Epithelial cell of proximal tubule (primary cell): ENCODE measurements at regions not wholly inside any gene's neighbourhood (a gene's known extent, or its start where the extent isn't known, plus 50 kb on each side); places are given as distances from the start of the nearest gene placed in this dataset.

Source experiments
- DNase-seq: peaks from one replicate; pipeline ENCODE4 v3.0.0-alpha.2; 2011; ENCODE audit warnings: low read depth
- H3K4me3 ChIP-seq: 2 replicates; pipeline ENCODE4 v1.5.1; 2011; ENCODE audit warnings: low read depth, mild to moderate bottlenecking, low read length
- TF ChIP-seq, protein P1 (sequence below): conservative IDR thresholded peaks from 2 replicates; pipeline ENCODE4 v1.5.1; 2012; ENCODE audit warnings: low read depth, mild to moderate bottlenecking, low read length

DNA sequence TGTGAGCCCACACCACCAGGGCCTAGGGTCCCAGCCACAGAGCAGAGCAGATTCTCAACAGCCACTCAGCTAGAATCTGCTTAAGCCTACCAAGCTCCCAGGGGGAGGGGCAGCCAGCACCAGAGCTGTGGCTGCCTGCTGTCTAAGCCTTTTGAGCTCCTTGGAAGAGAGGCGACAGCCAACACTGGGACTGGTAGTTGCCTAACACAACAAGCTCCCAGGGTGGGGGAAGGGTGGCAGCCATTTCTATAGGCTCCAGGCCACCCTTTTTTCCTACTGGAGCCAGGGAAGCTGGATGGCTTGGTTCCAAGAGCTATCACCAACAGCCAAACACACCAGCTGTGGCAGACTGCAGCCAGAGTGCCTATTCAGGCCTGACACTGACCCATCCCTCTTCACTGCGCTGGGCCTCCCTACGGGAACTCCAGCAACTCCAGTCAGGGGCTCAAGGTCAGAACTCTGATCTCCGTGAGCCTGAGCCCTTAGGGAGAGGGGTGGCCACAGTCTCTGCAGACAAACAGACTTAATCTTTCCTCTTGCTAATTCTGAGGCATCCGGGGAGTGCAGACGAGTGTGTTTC, 1824.3 kb upstream of the CELF4 start:
- TF ChIP-seq, protein P1, sequence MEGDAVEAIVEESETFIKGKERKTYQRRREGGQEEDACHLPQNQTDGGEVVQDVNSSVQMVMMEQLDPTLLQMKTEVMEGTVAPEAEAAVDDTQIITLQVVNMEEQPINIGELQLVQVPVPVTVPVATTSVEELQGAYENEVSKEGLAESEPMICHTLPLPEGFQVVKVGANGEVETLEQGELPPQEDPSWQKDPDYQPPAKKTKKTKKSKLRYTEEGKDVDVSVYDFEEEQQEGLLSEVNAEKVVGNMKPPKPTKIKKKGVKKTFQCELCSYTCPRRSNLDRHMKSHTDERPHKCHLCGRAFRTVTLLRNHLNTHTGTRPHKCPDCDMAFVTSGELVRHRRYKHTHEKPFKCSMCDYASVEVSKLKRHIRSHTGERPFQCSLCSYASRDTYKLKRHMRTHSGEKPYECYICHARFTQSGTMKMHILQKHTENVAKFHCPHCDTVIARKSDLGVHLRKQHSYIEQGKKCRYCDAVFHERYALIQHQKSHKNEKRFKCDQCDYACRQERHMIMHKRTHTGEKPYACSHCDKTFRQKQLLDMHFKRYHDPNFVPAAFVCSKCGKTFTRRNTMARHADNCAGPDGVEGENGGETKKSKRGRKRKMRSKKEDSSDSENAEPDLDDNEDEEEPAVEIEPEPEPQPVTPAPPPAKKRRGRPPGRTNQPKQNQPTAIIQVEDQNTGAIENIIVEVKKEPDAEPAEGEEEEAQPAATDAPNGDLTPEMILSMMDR: no peak
- H3K4me3 ChIP-seq: no peak overlapping the region
- DNase-seq: no peak

DNA sequence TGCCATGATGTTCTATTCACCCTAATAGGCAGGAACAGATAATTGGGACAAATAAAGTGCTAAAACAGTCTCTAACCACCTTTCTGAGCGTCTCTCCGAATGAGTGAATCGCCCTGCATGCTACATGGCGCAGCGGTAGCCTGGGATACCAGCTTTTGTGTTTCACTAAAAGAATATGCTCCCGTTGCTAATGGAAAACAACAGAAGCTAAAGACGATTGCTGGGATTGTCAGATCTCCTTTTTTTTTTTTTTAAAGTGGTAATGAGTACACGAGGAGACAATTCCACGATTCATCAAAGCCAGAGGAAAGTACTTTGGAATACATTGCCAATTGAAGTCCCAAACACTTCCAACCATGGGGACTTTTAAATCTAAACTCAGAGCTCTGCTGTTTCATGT, 1815.3 kb upstream of the CELF4 start:
- no peak overlapping the region for H3K4me3 ChIP-seq
- DNase-seq: no peak
- TF ChIP-seq, protein P1: no peak

DNA sequence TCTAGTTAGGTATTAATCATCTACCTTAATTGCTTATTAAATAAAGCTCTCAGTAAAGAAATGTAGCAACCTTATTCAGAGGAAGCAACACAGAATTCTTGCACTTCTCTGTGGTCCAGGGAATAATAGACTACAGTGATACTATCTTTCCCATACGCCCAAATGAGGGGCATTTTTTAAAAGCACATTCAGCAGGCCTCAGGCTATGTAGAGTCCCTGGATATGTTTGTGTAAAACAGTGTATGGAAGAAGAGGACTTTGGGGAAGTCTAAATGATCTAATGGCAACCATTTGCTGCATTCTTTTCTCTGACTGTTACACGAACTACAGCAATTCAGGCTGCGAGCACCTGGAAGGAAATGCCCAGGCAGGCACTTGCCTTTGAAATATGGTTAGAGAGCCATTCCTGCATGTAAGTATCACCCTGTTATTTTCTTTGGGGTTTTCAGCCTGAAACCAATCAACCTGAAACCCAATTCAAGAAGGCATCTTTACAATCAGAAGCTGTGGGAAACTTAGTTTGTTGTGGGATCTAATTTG, 1814.7 kb upstream of the CELF4 start:
- no peak overlapping the region for H3K4me3 ChIP-seq
- no peak for DNase-seq
- TF ChIP-seq, protein P1: no peak

DNA sequence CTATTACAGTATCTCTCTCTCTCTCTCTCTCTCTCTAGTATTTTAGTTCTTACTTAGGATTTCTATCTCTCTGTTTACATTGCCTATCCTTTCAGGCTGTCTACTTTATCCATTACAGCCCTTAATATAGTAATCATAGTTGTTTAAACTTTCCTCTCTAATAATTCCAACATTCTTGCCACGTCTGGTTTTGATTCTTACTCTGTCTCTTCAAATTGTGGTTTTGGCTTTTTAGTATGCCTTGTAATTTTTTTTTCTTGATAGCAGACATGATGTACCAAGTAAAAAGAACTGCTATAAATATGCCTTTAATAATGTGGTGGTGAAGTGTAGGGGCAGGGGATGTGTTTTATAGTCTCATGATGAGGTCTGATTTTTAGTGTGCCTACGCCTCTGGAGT, 1809.5 kb upstream of the CELF4 start:
- TF ChIP-seq, protein P1: no peak
- DNase-seq: no peak
- H3K4me3 ChIP-seq: no peak overlapping the region

DNA sequence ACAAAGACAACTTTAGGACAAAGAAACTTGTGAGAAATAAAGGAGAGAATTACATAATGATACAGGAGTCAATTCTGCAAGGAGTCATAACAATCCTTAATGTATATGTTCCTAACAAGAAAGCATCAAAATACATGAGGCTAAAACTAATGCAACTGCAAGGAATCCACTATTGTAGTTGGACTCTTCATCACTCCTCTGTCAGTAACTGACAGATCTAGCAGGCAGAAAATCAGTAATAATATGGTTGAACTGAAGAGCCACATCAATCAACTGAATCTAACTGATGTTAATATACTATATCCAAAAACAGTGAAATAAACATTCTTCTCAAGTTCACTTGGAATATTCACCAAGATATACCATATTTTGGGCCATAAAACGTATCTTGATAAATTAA, 1806.4 kb upstream of the CELF4 start:
- TF ChIP-seq, protein P1: no peak
- no peak overlapping the region for H3K4me3 ChIP-seq
- no peak for DNase-seq

DNA sequence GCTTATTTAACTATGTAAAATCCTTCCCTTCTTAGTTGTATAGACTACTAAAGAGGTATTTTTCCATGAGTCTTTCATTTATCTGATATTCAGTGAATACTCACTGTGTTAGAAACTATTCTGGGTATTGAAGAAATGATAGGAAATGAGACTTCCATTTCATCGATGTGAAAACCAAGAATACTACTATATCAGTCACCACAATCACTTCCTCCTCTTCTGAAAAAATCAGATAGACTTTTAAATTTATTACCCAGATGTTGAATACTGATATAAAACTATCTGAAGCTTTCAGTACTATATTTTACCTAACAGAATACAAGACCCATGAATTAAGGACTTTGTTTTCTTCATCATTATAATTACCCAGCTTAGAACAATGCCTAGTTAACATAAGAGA, 1801.1 kb upstream of the CELF4 start:
- TF ChIP-seq, protein P1: no peak
- no peak overlapping the region for H3K4me3 ChIP-seq
- no peak for DNase-seq

DNA sequence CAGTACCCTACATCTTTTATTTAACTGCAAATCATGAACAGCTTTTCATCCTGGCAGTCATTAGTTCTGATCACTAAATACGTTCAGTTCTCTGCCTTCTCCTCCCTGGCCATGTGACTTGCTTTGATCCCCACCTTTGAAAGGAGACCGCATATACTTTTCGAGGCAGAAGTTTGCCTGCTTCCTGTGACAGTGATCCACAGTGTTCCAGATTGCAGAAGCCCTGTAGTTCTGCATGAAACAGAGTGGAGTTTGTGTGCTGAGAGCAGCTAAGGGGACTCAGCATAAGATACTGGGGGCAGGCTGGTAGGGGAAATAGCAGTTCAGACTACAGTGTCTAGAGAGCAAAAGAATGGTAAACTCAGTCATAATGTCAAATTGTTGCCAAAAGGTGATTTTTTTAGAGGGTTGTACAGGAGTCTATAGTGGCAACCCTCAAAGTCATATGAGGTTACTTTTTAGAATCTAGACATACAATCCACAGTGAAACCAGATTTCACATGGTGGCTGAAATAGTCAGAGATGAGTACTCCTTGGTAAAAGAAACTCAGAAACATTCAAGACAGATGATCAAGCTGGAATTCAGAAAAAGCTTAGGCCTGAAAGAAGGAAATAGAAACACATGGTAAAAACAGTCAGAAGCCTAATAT, 1800.4 kb upstream of the CELF4 start:
- TF ChIP-seq, protein P1: no peak
- H3K4me3 ChIP-seq: no peak overlapping the region
- no peak for DNase-seq
